ENCODE measurements at regions not wholly inside any gene's neighbourhood (a gene's known extent, or its start where the extent isn't known, plus 50 kb on each side); places are given as distances from the start of the nearest gene placed in this dataset.

- TF ChIP-seq CTCF (conservative IDR thresholded peaks at IDR 0.05): no peak
- no peak for TF ChIP-seq ZFX (IDR thresholded peaks at IDR 0.05)
These were observed 51.9 kb upstream of the PFN2 start for GRCh38 chr3:150022381-150023238.

All from C4-2B (cell line).